ENCODE measurements at regions not wholly inside any gene's neighbourhood (a gene's known extent, or its start where the extent isn't known, plus 50 kb on each side); places are given as distances from the start of the nearest gene placed in this dataset.

- no peaks in the 10 kb centered on the region for H3K36me3 ChIP-seq
- H3K9me3 ChIP-seq: no peaks in the 10 kb centered on the region
- H3K4me1 ChIP-seq: no peaks in the 10 kb centered on the region
- no peaks in the 10 kb centered on the region for H3K27me3 ChIP-seq
- intact Hi-C loops (cut with DNase I): no loop called here
- no peak overlapping the region for H3K4me3 ChIP-seq (replicated peaks in 1 of 3)
- no peak overlapping the region for H3K27ac ChIP-seq
- no peak for TF ChIP-seq POLR2A (IDR thresholded peaks at IDR 0.05)
- TF ChIP-seq, protein P1, sequence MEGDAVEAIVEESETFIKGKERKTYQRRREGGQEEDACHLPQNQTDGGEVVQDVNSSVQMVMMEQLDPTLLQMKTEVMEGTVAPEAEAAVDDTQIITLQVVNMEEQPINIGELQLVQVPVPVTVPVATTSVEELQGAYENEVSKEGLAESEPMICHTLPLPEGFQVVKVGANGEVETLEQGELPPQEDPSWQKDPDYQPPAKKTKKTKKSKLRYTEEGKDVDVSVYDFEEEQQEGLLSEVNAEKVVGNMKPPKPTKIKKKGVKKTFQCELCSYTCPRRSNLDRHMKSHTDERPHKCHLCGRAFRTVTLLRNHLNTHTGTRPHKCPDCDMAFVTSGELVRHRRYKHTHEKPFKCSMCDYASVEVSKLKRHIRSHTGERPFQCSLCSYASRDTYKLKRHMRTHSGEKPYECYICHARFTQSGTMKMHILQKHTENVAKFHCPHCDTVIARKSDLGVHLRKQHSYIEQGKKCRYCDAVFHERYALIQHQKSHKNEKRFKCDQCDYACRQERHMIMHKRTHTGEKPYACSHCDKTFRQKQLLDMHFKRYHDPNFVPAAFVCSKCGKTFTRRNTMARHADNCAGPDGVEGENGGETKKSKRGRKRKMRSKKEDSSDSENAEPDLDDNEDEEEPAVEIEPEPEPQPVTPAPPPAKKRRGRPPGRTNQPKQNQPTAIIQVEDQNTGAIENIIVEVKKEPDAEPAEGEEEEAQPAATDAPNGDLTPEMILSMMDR (IDR thresholded peaks at IDR 0.05): no peak
- WGBS, 2 donors: 73 to 85% methylated on average over 17 of the region's 17 CpGs
- no peak for DNase-seq
Measured at GRCh38 chr7:26100406-26101339, 51.3 kb upstream of the NFE2L3 start.

DNA sequence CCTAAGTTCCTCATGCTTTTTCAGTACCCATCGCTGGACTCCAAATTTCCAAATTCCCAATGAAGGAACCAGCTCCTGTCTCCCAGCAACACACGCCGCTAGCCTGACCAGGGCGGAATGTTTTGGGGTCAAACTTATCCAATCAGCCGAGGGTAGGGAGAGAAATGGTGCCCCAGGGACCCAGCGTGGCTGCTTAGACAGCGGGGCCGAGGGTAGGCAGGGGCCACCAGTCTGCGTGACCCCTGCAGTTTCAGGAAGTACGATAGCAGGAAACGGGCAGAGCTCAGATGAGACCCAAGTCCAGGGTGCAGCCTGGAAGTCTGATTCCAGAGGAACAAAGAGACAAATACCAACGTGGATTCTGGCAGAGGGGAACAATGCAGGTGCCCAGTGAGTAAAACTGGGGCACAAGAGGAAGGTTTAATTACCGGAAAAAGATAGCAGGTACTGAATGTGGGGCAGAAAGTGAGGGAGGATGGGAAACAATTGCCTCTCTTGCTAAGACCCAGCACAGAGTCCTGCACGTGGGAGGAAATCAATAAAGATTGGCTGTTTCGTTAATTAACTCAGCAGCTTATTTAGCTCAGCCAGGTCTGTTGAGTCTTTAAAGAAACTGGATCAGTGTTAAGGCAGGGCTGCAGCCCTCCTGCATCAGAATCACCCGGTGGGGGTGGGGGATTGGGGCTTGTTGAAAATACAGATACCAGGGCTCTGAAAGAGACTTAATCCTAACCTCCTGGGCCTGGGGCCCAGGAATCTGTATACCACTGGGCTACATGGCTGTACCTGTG, 50.4 kb upstream of the NFE2L3 start:
- Histone ChIP-seq H3K4me3 (replicated peaks in 1 of 3) (no peak overlapping the region), H3K9me3 (no peaks in the 10 kb centered on the region), H3K27me3 (no peaks in the 10 kb centered on the region), H3K27ac (no peak overlapping the region), H3K36me3 (no peaks in the 10 kb centered on the region), H3K4me1 (no peaks in the 10 kb centered on the region)
- TF ChIP-seq, protein P1 (IDR thresholded peaks at IDR 0.05): no peak
- TF ChIP-seq POLR2A (IDR thresholded peaks at IDR 0.05): no peak
- 45 to 54% methylated on average over 16 of the region's 16 CpGs for WGBS, 2 donors
- DNase-seq: no peak
- intact Hi-C loops (cut with DNase I): no loop called here

DNA sequence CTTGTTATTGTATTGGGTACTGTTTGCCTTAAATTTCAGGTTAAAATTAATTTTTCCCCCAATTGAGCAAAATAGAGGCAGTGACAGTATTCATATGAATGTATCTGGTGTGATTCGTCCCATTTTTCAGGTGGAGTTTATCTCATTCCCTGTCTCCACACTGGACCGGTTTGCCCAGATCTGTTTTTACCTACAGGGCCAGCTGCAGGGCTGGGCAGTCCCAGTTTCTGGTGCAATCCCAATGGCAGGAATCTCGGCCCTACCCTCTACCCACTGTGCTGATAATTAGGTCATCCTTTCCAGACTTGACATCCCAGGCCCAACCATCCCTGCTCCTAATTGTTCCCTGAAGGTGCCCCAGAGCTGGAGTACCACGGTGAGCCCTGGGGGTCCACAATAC, 49.8 kb upstream of the NFE2L3 start:
- Histone ChIP-seq H3K4me3 (replicated peaks in 1 of 3) (no peak overlapping the region), H3K27ac (no peak overlapping the region), H3K9me3 (no peaks in the 10 kb centered on the region), H3K27me3 (no peaks in the 10 kb centered on the region), H3K4me1 (no peaks in the 10 kb centered on the region), H3K36me3 (no peaks in the 10 kb centered on the region)
- no peak for TF ChIP-seq POLR2A (IDR thresholded peaks at IDR 0.05)
- TF ChIP-seq, protein P1 (IDR thresholded peaks at IDR 0.05): no peak
- no peak for DNase-seq
- intact Hi-C loops (cut with DNase I): no loop called here
- WGBS, 2 donors: 90 to 94% methylated on average over 4 of the region's 4 CpGs

MicroRNA genes in the stretch of these regions (microRNA counts, 767-probe panel; counts per million panel counts)
- microRNA hsa-miR-148a-3p: 4,345 to 8,077 counts per million in 2 donors

Small RNA genes in the stretch of these regions (microRNA-seq; reads per million reads assigned to microRNA genes)
- 939 reads per million, percentile 80 among the genes with 10 or more reads in this experiment for gene MIR148A

Small RNA genes in the stretch of these regions (small RNA-seq; reads per million reads assigned to genes)
- gene MIR148A: 837 reads per million, percentile 98 among the genes with 10 or more reads in this experiment
